ENCODE measurements at regions not wholly inside any gene's neighbourhood (a gene's known extent, or its start where the extent isn't known, plus 50 kb on each side); places are given as distances from the start of the nearest gene placed in this dataset.

- DNase-seq = no peak
These were observed 140.1 kb upstream of the PARP11 start for GRCh38 chr12:4012977-4013968.

GRCh38 chr12:4012073-4012472 is 138.9 kb upstream of the PARP11 start:
- no peak for DNase-seq

- no peak for DNase-seq
These were observed 138.4 kb upstream of the PARP11 start for GRCh38 chr12:4011597-4011996.

- no peak for DNase-seq
These were observed 136.9 kb upstream of the PARP11 start for GRCh38 chr12:4009979-4010704.

GRCh38 chr12:4006743-4007142 is 133.5 kb upstream of the PARP11 start:
- DNase-seq = no peak

- no peak for DNase-seq
These were observed 132.7 kb upstream of the PARP11 start for GRCh38 chr12:4005851-4006430.

DNA sequence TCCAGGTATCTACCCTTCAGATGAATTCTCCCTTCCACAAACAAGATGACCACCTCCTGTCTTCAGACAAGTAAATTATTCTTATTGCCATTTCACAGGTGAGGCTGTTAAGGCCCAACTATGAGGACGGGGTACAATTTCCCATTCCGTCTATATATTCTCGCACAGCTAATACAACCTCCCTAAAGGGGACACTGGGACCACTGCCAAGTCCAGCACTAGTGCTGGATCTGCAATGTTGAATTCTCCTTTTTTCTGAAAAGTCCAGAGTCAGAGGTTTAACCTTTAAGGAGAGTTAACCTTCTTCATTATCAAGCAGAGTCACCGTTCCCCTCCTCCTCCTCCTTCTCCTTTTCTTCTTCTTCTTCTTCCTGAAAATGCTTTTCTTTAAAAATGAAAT is 130.4 kb upstream of the PARP11 start:
- no peak for DNase-seq

DNA sequence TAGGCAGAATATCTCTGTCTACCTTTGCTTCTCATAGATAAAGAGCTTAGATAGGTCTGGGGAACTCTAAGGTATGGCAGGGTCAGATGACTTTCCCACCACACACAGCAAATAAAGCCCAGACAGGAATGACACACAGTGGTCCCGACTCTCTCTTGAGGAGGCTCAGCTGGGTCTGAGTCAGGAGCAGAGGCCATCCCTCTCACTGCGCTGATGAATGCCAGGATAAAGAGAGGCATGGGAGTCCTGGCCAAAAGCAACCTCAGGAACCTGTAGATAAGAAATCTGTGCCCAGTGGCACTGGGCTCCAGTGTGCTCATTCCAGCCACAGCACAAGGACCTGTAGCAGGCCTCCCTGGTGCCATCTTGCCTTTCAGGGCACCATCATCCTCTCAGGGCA is 129.4 kb upstream of the PARP11 start:
- DNase-seq = no peak

DNA sequence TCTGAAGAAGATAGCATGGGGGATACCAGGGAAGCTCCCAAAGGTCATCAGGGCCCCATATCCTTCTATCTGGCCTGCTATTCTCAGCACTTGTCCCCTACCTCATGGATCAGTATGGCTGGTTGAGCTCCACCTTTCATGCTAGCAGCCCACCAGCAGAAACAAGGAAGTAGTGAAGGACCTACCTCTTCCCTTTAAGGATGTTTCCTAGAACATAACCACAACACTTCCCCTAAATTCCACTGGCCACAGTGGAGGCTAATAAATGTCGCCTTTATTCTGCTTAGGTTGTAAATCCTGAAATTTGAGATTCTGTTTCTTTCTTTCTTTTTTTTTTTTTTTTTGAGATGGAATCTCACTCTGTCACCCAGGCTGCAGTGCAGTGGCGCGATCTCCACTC is 128.6 kb upstream of the PARP11 start:
- DNase-seq = no peak

DNA sequence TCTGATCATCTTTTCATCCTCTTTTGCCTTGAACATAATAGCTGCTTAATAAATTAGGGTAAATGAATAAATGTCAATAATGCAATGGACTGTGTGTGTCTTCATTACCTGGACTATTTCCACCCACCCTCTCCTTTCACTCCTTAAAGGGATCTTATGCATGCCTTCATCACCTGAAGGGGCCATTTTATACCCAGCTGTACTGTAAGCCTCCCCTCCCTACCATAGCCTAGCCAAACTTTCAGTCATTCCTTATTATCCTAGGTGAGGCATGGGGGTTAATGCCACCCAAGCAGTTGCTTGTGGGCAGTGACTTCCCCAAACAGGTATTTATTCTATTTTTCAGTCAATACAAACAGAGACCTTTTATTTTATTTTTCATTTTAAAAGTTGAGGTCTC is 127.8 kb upstream of the PARP11 start:
- no peak for DNase-seq

GRCh38 chr12:3999904-4000303 is 126.7 kb upstream of the PARP11 start:
- DNase-seq = no peak

GRCh38 chr12:3998968-3999792 is 126.0 kb upstream of the PARP11 start:
- DNase-seq = no peak

GRCh38 chr12:3998397-3998796 is 125.2 kb upstream of the PARP11 start:
- DNase-seq = no peak

DNA sequence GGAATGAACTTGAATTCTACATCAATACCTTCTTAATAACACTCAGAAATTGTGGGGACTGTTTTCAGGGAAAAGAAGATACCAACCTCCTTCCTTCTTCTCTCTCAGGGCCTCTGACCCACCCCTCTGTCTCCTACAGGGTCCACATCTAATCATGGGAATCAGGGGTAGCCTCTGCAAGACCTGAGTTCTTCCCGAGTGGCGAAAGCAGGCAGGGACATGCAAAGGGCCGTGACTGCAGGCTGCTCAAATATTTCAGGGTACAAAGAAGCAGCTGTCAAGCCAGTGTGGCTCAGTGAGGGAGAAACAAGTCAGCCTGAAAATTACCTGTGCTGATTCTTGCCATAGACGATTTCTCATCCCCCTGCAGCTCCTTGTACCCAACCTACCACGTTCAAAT is 123.1 kb upstream of the PARP11 start:
- no peak for DNase-seq

DNA sequence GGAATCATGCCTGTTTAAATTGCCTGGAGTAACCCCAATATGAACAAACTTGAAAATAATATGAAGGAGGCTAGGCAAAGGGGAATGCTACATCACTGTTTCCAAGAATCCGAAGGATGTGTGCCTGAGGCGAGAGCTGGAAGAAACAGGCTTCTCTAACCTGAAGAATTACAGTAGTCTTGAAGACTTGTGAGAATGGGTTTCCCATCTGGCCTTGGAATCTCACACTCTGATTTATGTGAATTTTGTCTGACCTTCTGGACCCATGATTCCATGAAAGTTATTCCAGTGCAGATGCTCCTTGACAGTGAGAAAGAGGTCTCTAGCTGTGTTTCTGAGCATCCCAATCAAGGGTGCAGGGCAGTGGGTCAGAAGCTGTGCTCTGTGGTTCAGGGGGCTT is 122.1 kb upstream of the PARP11 start:
- DNase-seq = no peak

- no peak for DNase-seq
These were observed 121.3 kb upstream of the PARP11 start for GRCh38 chr12:3994500-3994899.

GRCh38 chr12:3992945-3993344 is 119.7 kb upstream of the PARP11 start:
- DNase-seq = no peak

- DNase-seq = no peak
These were observed 118.8 kb upstream of the PARP11 start for GRCh38 chr12:3991798-3992580.

DNA sequence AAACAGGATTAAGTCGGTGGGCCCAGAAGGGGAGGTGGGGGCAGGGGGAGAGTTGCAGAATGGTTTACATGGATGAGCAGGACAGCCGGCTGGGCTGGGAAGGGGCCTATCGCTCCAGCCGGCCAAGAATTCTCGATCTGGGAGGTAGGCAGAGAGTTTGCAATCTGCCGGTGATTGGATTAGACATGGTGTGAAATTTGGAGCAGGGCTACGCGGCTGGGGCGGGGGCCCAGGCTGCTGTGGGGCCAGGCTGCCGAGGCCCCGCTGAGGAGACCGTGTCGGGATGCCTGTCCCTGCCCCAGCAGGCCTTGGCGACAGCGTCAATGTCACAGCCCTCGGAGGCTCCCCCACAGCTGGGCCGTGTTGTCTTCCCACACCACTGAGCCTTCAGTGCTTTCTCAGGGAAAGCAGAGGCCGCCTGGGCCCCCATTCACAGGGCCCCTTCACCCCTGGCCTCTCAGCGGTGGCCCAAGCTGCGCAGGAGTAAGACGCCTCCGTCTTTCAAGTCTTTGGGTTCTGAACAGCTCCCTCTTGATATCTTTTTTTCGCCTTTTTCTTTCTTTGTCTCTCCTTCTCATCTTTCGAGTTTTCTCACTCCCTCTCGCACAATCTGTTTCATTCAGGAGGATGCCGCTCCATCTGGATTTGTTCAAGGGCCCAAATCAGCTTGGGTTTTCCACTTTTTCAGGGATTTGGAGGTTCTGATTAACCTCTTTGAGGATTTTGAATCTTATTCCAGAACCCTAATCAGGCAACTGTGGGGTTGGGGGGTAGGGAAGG is 117.5 kb upstream of the PARP11 start:
- DNase-seq = no peak

DNA sequence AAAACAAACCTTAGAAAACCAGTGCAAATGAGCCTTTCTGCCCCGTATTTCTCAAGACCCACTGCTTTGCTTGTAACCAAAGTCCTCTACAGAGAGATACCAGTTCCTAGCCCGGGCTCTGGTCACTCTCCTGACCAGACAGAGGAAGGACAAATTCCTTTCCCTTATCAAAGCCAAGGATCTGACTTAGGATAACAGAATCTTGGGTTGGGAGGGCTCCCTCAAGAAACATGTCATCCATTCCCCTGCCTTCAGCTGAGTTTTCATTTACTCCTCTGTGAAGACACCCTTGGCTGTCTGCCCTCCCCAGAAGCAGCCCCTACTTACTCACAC is 116.0 kb upstream of the PARP11 start:
- DNase-seq = no peak

- no peak for DNase-seq
These were observed 115.5 kb upstream of the PARP11 start for GRCh38 chr12:3988519-3989217.
